WTC11 (cell line): ENCODE measurements at regions not wholly inside any gene's neighbourhood (a gene's known extent, or its start where the extent isn't known, plus 50 kb on each side); places are given as distances from the start of the nearest gene placed in this dataset.

Experiments used
- ATAC-seq: fragments of 200-7000 bp; cut with Tn5 transposase; 2 replicates; pipeline ENCODE4 v1.10.0; 2021; ENCODE audit warnings: mild to moderate bottlenecking, moderate library complexity
- CTCF ChIA-PET: fragments of 300-600 bp; sonication (Branson Sonifier 250); formaldehyde crosslinking; loops from one replicate; lab custom pipeline; 2021; ENCODE audit warnings: antibody characterized with exemption; lab: Charles Lee
- POLR2A ChIA-PET: fragments of 350-600 bp; sonication (Branson Sonifier 250); formaldehyde crosslinking; loops from one replicate; lab custom pipeline; 2021; ENCODE audit warnings: antibody characterized with exemption; lab: Charles Lee
- DNase-seq: peaks from one replicate; pipeline ENCODE4 v3.0.0; 2021; ENCODE audit warnings: low spot score
- H3K27ac Mint-ChIP-seq: 2 replicates; pipeline ENCODE4 v1.8.0; 2021; ENCODE audit warnings: mixed read lengths
- H3K27me3 Mint-ChIP-seq: 2 replicates; pipeline ENCODE4 v1.8.0; 2021; ENCODE audit warnings: low read depth, mild to moderate bottlenecking, moderate library complexity, mixed read lengths
- H3K36me3 Mint-ChIP-seq: 2 replicates; pipeline ENCODE4 v1.8.0; 2021; ENCODE audit warnings: mixed read lengths
- H3K4me1 Mint-ChIP-seq: 2 replicates; pipeline ENCODE4 v1.8.0; 2022; ENCODE audit warnings: mixed read lengths
- H3K4me3 Mint-ChIP-seq: 2 replicates; pipeline ENCODE4 v1.8.0; 2021; ENCODE audit warnings: mild to moderate bottlenecking, moderate library complexity, mixed read lengths
- H3K9me3 Mint-ChIP-seq: 2 replicates; pipeline ENCODE4 v1.8.0; 2021; ENCODE audit warnings: mixed read lengths
- ATF1 ChIP-seq: sonication (generic); formaldehyde crosslinking; IDR thresholded peaks from 2 replicates; pipeline ENCODE4 v1.8.1; 2023; ENCODE audit warnings: mild to moderate bottlenecking, moderate library complexity, missing genetic modification reagents
- ATF6 ChIP-seq: sonication (generic); formaldehyde crosslinking; IDR thresholded peaks from 2 replicates; pipeline ENCODE4 v1.8.1; 2023; ENCODE audit warnings: mild to moderate bottlenecking, missing genetic modification reagents
- CREB1 ChIP-seq: sonication (generic); formaldehyde crosslinking; IDR thresholded peaks from 2 replicates; pipeline ENCODE4 v1.8.0; 2023; ENCODE audit warnings: mild to moderate bottlenecking, missing genetic modification reagents
- ESRRA ChIP-seq: sonication (generic); formaldehyde crosslinking; IDR thresholded peaks from 2 replicates; pipeline ENCODE4 v1.8.1; 2022; ENCODE audit warnings: mild to moderate bottlenecking, missing genetic modification reagents, borderline replicate concordance
- FOXP1 ChIP-seq: sonication (generic); formaldehyde crosslinking; IDR thresholded peaks from 2 replicates; pipeline ENCODE4 v1.8.0; 2022; ENCODE audit warnings: missing genetic modification reagents, mild to moderate bottlenecking, moderate library complexity, borderline replicate concordance
- GTF2I ChIP-seq: fragments of 250-450 bp; sonication (Bioruptor Pico); conservative IDR thresholded peaks from 2 replicates; pipeline ENCODE4 v1.4.0; 2021; ENCODE audit warnings: mild to moderate bottlenecking
- HMGA2 ChIP-seq: fragments of 250-450 bp; sonication (Bioruptor Pico); IDR thresholded peaks from 2 replicates; pipeline ENCODE4 v1.4.0; 2021; ENCODE audit warnings: mild to moderate bottlenecking, moderate library complexity
- IRF2 ChIP-seq: sonication (generic); formaldehyde crosslinking; IDR thresholded peaks from 2 replicates; pipeline ENCODE4 v1.8.0; 2022; ENCODE audit warnings: low read depth, missing genetic modification reagents, borderline replicate concordance
- NR2C2 ChIP-seq: sonication (generic); formaldehyde crosslinking; IDR thresholded peaks from 2 replicates; pipeline ENCODE4 v1.8.0; 2022; ENCODE audit warnings: mild to moderate bottlenecking, missing genetic modification reagents
- ZBTB43 ChIP-seq: sonication (generic); formaldehyde crosslinking; IDR thresholded peaks from 2 replicates; pipeline ENCODE4 v1.8.1; 2023; ENCODE audit warnings: mild to moderate bottlenecking, missing genetic modification reagents
- ZNF281 ChIP-seq: sonication (generic); formaldehyde crosslinking; IDR thresholded peaks from 2 replicates; pipeline ENCODE4 v1.8.0; 2023; ENCODE audit warnings: mild to moderate bottlenecking, missing genetic modification reagents
- ZNF512 ChIP-seq: sonication (generic); formaldehyde crosslinking; IDR thresholded peaks from 2 replicates; pipeline ENCODE4 v1.8.1; 2022; ENCODE audit warnings: missing genetic modification reagents, borderline replicate concordance
- TF ChIP-seq, protein P1 (sequence below): sonication (generic); formaldehyde crosslinking; IDR thresholded peaks from 2 replicates; pipeline ENCODE4 v1.8.0; 2022; ENCODE audit warnings: mild to moderate bottlenecking, missing genetic modification reagents
- TF ChIP-seq, protein P2 (sequence below): fragments of 250-450 bp; sonication (Bioruptor Pico); IDR thresholded peaks from 2 replicates; pipeline ENCODE4 v1.9.0; 2021; ENCODE audit warnings: mild to moderate bottlenecking
- TF ChIP-seq, protein P3 (sequence below): sonication (generic); formaldehyde crosslinking; IDR thresholded peaks from 2 replicates; pipeline ENCODE4 v1.8.1; 2022; ENCODE audit warnings: mild to moderate bottlenecking, moderate library complexity, missing genetic modification reagents

DNA sequence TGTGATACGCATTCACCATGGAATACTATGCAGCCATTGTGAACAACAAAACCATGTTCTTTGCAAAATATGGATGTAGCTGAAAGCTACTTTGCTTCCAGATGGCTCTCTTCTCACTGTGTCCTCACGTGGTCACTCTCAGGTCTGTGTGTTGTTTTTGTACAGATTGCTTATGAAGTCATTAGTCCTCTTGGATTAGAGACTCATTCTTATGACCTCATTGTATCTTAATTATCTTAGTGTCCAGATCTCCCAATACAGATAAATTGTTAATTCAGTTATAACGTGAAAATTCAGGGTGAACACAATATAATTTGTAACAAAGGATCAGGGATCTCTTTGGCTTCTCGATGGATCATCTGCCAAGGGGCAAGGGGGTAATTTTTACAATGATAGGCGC, 100.4 kb upstream of the TOP3B start:
- DNase-seq (no peak), ATAC-seq (no peak)
- ChIA-PET CTCF (interaction anchor here (1.4 to 1.6 kb wide), 2 partner anchors 28 to 152 kb away, joined by 4 read pairs; no protein-coding TSS in a partner anchor), POLR2A (no interaction called here)
- Mint-ChIP-seq H3K9me3 (no peaks in the 10 kb centered on the region), H3K27ac (no peak overlapping the region), H3K4me1 (no peaks in the 10 kb centered on the region), H3K27me3 (peaks cover 100% of the 10 kb centered on the region), H3K36me3 (no peaks in the 10 kb centered on the region), H3K4me3 (no peak overlapping the region)
- TF ChIP-seq ZNF512 (CRISPR knock-in tag) = no peak
- TF ChIP-seq CREB1 (CRISPR knock-in tag) = no peak
- no peak for TF ChIP-seq IRF2 (CRISPR knock-in tag)
- TF ChIP-seq ATF1 (CRISPR knock-in tag) = no peak
- no peak for TF ChIP-seq ATF6 (CRISPR knock-in tag)
- no peak for TF ChIP-seq ESRRA (CRISPR knock-in tag)
- TF ChIP-seq, protein P1, sequence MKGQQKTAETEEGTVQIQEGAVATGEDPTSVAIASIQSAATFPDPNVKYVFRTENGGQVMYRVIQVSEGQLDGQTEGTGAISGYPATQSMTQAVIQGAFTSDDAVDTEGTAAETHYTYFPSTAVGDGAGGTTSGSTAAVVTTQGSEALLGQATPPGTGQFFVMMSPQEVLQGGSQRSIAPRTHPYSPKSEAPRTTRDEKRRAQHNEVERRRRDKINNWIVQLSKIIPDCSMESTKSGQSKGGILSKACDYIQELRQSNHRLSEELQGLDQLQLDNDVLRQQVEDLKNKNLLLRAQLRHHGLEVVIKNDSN (CRISPR knock-in tag) = no peak
- TF ChIP-seq FOXP1 = no peak
- no peak for TF ChIP-seq GTF2I (CRISPR knock-in tag)
- TF ChIP-seq, protein P2, sequence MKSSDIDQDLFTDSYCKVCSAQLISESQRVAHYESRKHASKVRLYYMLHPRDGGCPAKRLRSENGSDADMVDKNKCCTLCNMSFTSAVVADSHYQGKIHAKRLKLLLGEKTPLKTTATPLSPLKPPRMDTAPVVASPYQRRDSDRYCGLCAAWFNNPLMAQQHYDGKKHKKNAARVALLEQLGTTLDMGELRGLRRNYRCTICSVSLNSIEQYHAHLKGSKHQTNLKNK (CRISPR knock-in tag) = no peak

- Mint-ChIP-seq H3K36me3 (no peaks in the 10 kb centered on the region), H3K4me3 (no peak overlapping the region), H3K27me3 (peaks cover 100% of the 10 kb centered on the region), H3K9me3 (no peaks in the 10 kb centered on the region), H3K27ac (no peak overlapping the region), H3K4me1 (no peaks in the 10 kb centered on the region)
- ChIA-PET CTCF (no interaction called here), POLR2A (no interaction called here)
- DNase-seq (no peak), ATAC-seq (no peak)
- no peak for TF ChIP-seq HMGA2 (CRISPR knock-in tag)
- TF ChIP-seq, protein P3, sequence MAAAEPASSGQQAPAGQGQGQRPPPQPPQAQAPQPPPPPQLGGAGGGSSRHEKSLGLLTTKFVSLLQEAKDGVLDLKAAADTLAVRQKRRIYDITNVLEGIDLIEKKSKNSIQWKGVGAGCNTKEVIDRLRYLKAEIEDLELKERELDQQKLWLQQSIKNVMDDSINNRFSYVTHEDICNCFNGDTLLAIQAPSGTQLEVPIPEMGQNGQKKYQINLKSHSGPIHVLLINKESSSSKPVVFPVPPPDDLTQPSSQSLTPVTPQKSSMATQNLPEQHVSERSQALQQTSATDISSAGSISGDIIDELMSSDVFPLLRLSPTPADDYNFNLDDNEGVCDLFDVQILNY = no peak
- no peak for TF ChIP-seq ZBTB43 (CRISPR knock-in tag)
- no peak for TF ChIP-seq NR2C2
- no peak for TF ChIP-seq ZNF281 (CRISPR knock-in tag)
These were observed 99.7 kb upstream of the TOP3B start for GRCh38 chr22:22082229-22082835.
